Amygdala (tissue), 56 donors: ENCODE measurements at regions not wholly inside any gene's neighbourhood (a gene's known extent, or its start where the extent isn't known, plus 50 kb on each side); places are given as distances from the start of the nearest gene placed in this dataset.
"Not testable (repeated sequence)": the region's sequence is repeated elsewhere in the genome, so short reads cannot be mapped to it uniquely, and the experiment has no call there.

Experiments used
- DNase-seq, 56 donors: peaks; one replicate each; lab custom pipeline; 2025; lab: John Stamatoyannopoulos, UW

DNA sequence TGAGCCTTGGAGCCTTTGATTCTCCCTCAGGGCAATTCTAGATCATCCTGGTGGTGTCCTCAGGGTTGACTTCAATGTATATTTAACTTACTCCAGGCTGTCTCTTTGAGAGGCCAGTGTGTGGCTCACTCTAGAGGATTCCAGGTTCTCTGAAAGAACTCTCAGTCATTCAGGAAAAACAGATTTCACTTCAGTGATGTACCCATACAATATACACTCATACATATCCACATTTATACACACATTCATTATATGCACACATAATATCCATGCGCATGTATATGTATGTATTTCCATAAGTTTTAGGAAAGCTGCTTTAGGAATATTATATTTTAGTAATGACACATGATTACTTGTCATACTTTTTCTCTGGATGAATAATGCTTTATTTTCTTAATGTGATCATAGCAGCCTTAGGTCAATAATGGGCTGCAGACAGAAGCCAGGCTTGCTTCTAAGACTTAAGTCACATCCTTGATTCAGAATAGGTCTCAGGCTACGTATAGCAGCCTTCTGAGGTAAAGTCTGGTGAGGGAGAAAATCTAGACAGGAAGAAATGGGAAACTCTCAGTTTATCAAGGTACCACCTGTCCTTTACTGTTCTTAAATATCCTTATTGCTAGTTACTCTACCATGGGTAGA lies 397.0 kb downstream of the GPAT3 start:
- no peak for DNase-seq

GRCh38 chr4:83931659-83932438 lies 395.9 kb downstream of the GPAT3 start:
- no peak for DNase-seq

GRCh38 chr4:83929550-83929949 lies 393.6 kb downstream of the GPAT3 start:
- DNase-seq = no peak

- no peak for DNase-seq
Measured at GRCh38 chr4:83926950-83927349, 391.0 kb downstream of the GPAT3 start.

GRCh38 chr4:83923341-83923740 lies 387.4 kb downstream of the GPAT3 start:
- no peak for DNase-seq

GRCh38 chr4:83922402-83922801 lies 386.5 kb downstream of the GPAT3 start:
- no peak for DNase-seq

DNA sequence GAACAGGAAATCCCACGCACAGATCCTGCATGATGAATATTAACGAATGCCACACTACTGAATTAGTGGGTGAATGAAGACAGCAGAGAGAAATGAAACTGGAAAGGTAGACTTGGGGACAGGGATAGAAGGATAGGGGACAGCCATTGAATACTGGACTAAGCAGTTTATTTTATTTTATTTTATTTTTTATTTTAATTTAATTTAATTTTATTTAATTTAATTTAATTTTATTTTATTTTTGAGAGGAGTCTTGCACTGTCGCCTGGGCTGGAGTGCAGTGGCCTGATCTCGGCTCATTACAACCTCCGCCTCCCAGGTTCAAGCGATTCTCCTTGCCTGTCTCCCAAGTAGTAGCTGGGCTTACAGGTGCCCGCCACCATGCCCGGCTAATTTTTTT lies 385.2 kb downstream of the GPAT3 start:
- no peak for DNase-seq

GRCh38 chr4:83920375-83920774 lies 384.5 kb downstream of the GPAT3 start:
- no peak for DNase-seq

DNA sequence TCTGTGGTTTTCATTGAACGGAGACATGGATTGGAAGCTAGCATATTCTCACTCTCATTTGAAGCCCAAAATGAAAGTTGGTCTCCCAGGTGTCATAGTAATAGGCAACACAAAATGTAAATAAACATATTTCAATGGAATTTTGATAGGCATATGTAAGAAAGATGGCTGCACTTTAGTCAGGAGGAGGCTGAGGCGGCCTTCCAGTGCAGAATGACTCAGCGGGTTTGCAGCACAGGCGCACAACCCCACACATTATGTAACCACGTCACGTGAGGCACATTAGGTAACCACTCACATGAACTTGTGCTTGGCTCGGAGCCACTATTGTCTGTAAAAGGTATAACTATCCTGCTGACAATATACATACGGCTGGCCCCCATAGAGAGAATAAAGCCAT lies 381.7 kb downstream of the GPAT3 start:
- no peak for DNase-seq

DNA sequence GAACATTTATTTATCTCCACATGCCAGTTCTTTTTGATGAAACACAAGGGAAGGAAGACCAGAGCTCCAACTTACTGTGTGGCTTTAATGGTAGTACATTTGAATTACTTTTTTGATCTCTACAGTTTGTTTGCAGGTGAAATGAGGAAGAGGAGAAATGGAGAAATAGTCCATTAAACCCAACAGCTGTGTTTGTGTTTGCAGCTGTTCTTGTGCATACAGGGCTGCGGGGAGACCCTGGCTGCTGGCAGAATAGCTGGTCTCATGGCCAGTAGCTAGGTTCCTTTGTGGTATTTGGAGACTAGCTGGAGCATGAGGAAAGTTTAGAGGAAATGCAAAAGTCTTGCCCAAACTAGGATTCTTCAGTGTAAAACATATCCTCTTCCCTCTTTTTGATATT lies 374.8 kb downstream of the GPAT3 start:
- no peak for DNase-seq

GRCh38 chr4:83906561-83906960 lies 370.7 kb downstream of the GPAT3 start:
- DNase-seq = no peak

GRCh38 chr4:83905952-83906351 lies 370.0 kb downstream of the GPAT3 start:
- no peak for DNase-seq

DNA sequence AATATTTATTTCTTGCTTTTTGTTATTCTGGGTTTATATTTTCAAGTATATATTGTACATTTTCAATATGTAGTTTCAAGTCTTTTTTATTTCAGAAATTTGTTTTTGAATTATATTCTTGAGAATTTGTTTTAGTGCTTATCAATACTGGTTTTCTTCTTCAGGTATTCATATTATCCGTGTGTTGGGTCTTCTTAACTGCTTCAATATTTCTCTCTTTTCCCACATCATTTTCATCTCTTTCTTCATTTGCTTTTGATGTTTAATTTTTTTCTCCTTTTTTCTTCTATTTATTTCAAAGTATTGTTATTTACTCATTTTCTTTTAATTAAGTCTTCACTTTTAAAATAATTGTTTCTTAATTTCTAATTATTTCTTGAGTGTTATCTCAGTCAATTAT lies 367.8 kb downstream of the GPAT3 start:
- not testable (repeated sequence) for DNase-seq

DNA sequence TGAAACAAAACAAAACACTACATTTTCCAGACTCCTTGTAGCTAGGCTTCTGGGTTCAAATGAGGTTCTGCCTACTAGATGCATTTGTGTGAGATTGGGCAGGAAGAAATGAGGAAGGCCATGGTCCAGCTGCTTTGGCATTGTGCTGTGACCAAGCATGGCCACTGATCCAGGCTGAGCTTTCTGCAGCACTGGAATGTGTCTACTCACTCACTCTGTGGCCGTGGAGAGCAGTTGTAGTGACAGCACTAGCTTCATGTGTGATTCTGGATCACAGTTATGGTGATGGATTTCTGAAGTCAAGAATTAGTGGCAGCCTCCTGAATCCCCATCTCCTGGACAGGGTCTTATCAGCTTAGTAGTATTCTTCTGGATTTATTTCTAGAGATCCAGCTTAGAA lies 358.9 kb downstream of the GPAT3 start:
- no peak for DNase-seq

GRCh38 chr4:83890816-83891215 lies 354.9 kb downstream of the GPAT3 start:
- DNase-seq = no peak

GRCh38 chr4:83890231-83890630 lies 354.3 kb downstream of the GPAT3 start:
- DNase-seq = no peak

DNA sequence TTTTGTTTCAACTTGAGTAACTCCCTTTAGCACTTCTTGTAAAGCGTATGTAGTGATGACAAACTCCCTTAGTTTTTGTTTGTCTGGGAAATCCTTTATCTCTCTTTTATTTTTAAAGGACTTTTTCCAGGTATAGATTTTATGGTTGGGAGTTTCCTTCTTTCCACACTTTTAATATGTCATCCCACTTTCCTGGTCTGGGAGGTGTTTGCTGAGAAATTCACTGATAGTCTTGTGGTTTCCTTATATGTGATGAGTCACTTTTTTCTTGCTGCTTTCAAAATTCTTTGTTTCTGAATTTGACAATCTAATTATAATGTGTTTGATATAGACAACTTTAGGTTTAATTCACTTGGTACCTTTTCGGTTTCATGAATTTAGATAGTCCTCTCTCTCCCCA lies 353.9 kb downstream of the GPAT3 start:
- DNase-seq = no peak

GRCh38 chr4:83885256-83886182 lies 349.6 kb downstream of the GPAT3 start:
- no peak for DNase-seq

GRCh38 chr4:83876047-83876446 lies 340.1 kb downstream of the GPAT3 start:
- DNase-seq = no peak

DNA sequence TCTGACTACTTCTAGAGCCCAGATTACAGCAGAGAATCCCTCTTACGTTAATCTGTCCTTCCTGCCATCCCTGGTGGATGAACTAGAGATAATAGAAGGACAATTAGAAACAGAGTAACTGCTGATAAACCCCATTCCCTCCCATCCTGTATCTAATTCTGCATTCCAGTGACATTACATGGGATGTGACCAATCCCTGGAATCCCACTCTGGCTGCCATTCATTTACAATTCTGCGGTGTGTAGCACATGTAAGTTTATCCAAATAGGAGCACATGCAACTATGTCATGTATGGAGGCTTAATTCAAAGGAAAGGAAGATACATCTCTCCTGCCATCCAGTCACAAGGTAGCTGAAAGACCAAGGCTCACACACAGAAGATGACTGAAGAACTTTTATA lies 339.5 kb downstream of the GPAT3 start:
- DNase-seq = no peak

GRCh38 chr4:83873996-83874395 lies 338.1 kb downstream of the GPAT3 start:
- no peak for DNase-seq
